ENCODE measurements at regions not wholly inside any gene's neighbourhood (a gene's known extent, or its start where the extent isn't known, plus 50 kb on each side); places are given as distances from the start of the nearest gene placed in this dataset.
"Not testable (repeated sequence)": the region's sequence is repeated elsewhere in the genome, so short reads cannot be mapped to it uniquely, and the experiment has no call there.

GRCh38 chr18:67132919-67133318 is 383.6 kb downstream of the DSEL start:
- peaks cover 8% of the 10 kb centered on the region for H3K4me1 Mint-ChIP-seq
- Histone ChIP-seq H3K27me3 (no peaks in the 10 kb centered on the region), H3K4me3 (no peak overlapping the region), H3K4me2 (no peak overlapping the region), H3F3A (ENCODE audit: low read depth) (no peaks in the 10 kb centered on the region), H3K79me2 (ENCODE audit: low read depth) (no peaks in the 10 kb centered on the region), H3K36me3 (no peaks in the 10 kb centered on the region), H3K4me1 (peaks cover 6% of the 10 kb centered on the region), H2AFZ (replicated peaks) (no peak overlapping the region), H3K9ac (no peak overlapping the region), H3K27ac (no peak overlapping the region), H3K9me3 (ENCODE audit: low read depth) (no peaks in the 10 kb centered on the region), H4K20me1 (ENCODE audit: low read depth) (no peaks in the 10 kb centered on the region)
- H3K27me3 Mint-ChIP-seq (ENCODE audit: insufficient read depth, low read depth): no peaks in the 10 kb centered on the region
- H3K36me3 Mint-ChIP-seq: peaks cover 3% of the 10 kb centered on the region
- TF ChIP-seq EZH2 (IDR thresholded peaks at IDR 0.05) (no peak), CTCF (IDR thresholded peaks at IDR 0.05) (no peak), EZH2phosphoT487 (IDR thresholded peaks at IDR 0.05) (no peak)
- H3K9me3 Mint-ChIP-seq: peaks cover 3% of the 10 kb centered on the region
- H3K27ac Mint-ChIP-seq: no peak overlapping the region
- DNase-seq (ENCODE audit: low spot score): no peak
- no peak overlapping the region for H3K4me3 Mint-ChIP-seq

GRCh38 chr18:67131498-67131897 is 385.0 kb downstream of the DSEL start:
- TF ChIP-seq EZH2 (IDR thresholded peaks at IDR 0.05): no peak
- no peak for TF ChIP-seq EZH2phosphoT487 (IDR thresholded peaks at IDR 0.05)
- TF ChIP-seq CTCF (IDR thresholded peaks at IDR 0.05): no peak
- no peak overlapping the region for H3K9ac ChIP-seq
- no peak overlapping the region for H3K27ac Mint-ChIP-seq
- H3K79me2 ChIP-seq (ENCODE audit: low read depth): no peaks in the 10 kb centered on the region
- H2AFZ ChIP-seq (replicated peaks): no peak overlapping the region
- no peaks in the 10 kb centered on the region for H3K36me3 ChIP-seq
- H3K27me3 Mint-ChIP-seq (ENCODE audit: insufficient read depth, low read depth): no peaks in the 10 kb centered on the region
- H3K9me3 ChIP-seq (ENCODE audit: low read depth): no peaks in the 10 kb centered on the region
- H3K4me3 ChIP-seq: no peak overlapping the region
- no peak for DNase-seq (ENCODE audit: low spot score)
- peaks cover 8% of the 10 kb centered on the region for H3K4me1 Mint-ChIP-seq
- no peak overlapping the region for H3K27ac ChIP-seq
- peaks cover 3% of the 10 kb centered on the region for H3K9me3 Mint-ChIP-seq
- no peak overlapping the region for H3K4me2 ChIP-seq
- no peaks in the 10 kb centered on the region for H3K27me3 ChIP-seq
- H3K4me3 Mint-ChIP-seq: no peak overlapping the region
- H3K4me1 ChIP-seq: peaks cover 6% of the 10 kb centered on the region
- no peaks in the 10 kb centered on the region for H4K20me1 ChIP-seq (ENCODE audit: low read depth)
- H3K36me3 Mint-ChIP-seq: peaks cover 3% of the 10 kb centered on the region
- no peaks in the 10 kb centered on the region for H3F3A ChIP-seq (ENCODE audit: low read depth)

- H3K9ac ChIP-seq; H3K4me2 ChIP-seq; H3K9me3 Mint-ChIP-seq; H3F3A ChIP-seq (ENCODE audit: low read depth); H2AFZ ChIP-seq (replicated peaks); DNase-seq (ENCODE audit: low spot score); H3K4me1 Mint-ChIP-seq; H3K4me1 ChIP-seq; H3K36me3 ChIP-seq; H3K36me3 Mint-ChIP-seq; H4K20me1 ChIP-seq (ENCODE audit: low read depth); H3K4me3 ChIP-seq; H3K4me3 Mint-ChIP-seq; H3K27ac ChIP-seq; H3K27me3 ChIP-seq; H3K27ac Mint-ChIP-seq; H3K9me3 ChIP-seq (ENCODE audit: low read depth); H3K79me2 ChIP-seq (ENCODE audit: low read depth); H3K27me3 Mint-ChIP-seq (ENCODE audit: insufficient read depth, low read depth): not testable (repeated sequence)
Observed at GRCh38 chr18:67126751-67127150, 389.8 kb downstream of the DSEL start.

- peaks cover 3% of the 10 kb centered on the region for H3K9me3 Mint-ChIP-seq
- DNase-seq (ENCODE audit: low spot score): no peak
- Histone ChIP-seq H2AFZ (replicated peaks) (no peak overlapping the region), H3K9me3 (ENCODE audit: low read depth) (no peaks in the 10 kb centered on the region), H3K27ac (no peak overlapping the region), H3K79me2 (ENCODE audit: low read depth) (no peaks in the 10 kb centered on the region), H3K4me3 (no peak overlapping the region), H3K36me3 (no peaks in the 10 kb centered on the region), H3K4me2 (no peak overlapping the region), H3K27me3 (no peaks in the 10 kb centered on the region), H4K20me1 (ENCODE audit: low read depth) (no peaks in the 10 kb centered on the region), H3K4me1 (no peaks in the 10 kb centered on the region), H3F3A (ENCODE audit: low read depth) (no peaks in the 10 kb centered on the region), H3K9ac (no peak overlapping the region)
- H3K27me3 Mint-ChIP-seq (ENCODE audit: insufficient read depth, low read depth): no peaks in the 10 kb centered on the region
- H3K27ac Mint-ChIP-seq: no peak overlapping the region
- H3K36me3 Mint-ChIP-seq: peaks cover 3% of the 10 kb centered on the region
- no peak overlapping the region for H3K4me3 Mint-ChIP-seq
- no peaks in the 10 kb centered on the region for H3K4me1 Mint-ChIP-seq
- TF ChIP-seq EZH2 (IDR thresholded peaks at IDR 0.05) (no peak), EZH2phosphoT487 (IDR thresholded peaks at IDR 0.05) (no peak), CTCF (IDR thresholded peaks at IDR 0.05) (no peak)
Observed at GRCh38 chr18:67123901-67124300, 392.6 kb downstream of the DSEL start.
